Loucy (cell line): ENCODE measurements at regions not wholly inside any gene's neighbourhood (a gene's known extent, or its start where the extent isn't known, plus 50 kb on each side); places are given as distances from the start of the nearest gene placed in this dataset.

Experiments used
- EZH2phosphoT487 ChIP-seq: fragments of 200-600 bp; IDR thresholded peaks from 2 replicates; pipeline ENCODE4 v1.6.1; 2018; ENCODE audit warnings: antibody characterized with exemption, mild to moderate bottlenecking, moderate library complexity, borderline replicate concordance
- TF ChIP-seq, protein P1 (sequence below): fragments of 200-600 bp; sonication (generic); conservative IDR thresholded peaks from 2 replicates; pipeline ENCODE4 v1.5.1; 2014; ENCODE audit warnings: mild to moderate bottlenecking, antibody characterized with exemption, low read length

DNA sequence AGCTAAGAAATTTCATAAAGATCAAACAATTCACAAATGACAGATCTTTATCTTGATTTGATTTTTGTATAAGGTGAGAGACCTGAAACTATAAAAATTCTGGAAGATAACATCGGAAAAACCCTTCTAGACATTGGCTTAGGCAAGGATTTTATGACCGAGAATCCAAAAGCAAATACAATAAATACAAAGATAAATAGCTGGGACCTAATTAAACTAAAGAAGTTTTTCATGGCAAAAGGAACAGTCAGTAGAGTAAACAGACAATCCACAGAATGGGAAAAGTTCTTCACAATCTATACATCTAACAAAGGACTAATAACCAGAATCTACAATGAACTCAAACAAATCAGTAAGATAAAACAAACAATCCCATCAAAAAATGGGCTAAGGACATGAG, 116.9 kb upstream of the BCHE start:
- TF ChIP-seq, protein P1, sequence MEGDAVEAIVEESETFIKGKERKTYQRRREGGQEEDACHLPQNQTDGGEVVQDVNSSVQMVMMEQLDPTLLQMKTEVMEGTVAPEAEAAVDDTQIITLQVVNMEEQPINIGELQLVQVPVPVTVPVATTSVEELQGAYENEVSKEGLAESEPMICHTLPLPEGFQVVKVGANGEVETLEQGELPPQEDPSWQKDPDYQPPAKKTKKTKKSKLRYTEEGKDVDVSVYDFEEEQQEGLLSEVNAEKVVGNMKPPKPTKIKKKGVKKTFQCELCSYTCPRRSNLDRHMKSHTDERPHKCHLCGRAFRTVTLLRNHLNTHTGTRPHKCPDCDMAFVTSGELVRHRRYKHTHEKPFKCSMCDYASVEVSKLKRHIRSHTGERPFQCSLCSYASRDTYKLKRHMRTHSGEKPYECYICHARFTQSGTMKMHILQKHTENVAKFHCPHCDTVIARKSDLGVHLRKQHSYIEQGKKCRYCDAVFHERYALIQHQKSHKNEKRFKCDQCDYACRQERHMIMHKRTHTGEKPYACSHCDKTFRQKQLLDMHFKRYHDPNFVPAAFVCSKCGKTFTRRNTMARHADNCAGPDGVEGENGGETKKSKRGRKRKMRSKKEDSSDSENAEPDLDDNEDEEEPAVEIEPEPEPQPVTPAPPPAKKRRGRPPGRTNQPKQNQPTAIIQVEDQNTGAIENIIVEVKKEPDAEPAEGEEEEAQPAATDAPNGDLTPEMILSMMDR, result no peak
- no peak for TF ChIP-seq EZH2phosphoT487
